ENCODE measurements at regions not wholly inside any gene's neighbourhood (a gene's known extent, or its start where the extent isn't known, plus 50 kb on each side); places are given as distances from the start of the nearest gene placed in this dataset.

DNA sequence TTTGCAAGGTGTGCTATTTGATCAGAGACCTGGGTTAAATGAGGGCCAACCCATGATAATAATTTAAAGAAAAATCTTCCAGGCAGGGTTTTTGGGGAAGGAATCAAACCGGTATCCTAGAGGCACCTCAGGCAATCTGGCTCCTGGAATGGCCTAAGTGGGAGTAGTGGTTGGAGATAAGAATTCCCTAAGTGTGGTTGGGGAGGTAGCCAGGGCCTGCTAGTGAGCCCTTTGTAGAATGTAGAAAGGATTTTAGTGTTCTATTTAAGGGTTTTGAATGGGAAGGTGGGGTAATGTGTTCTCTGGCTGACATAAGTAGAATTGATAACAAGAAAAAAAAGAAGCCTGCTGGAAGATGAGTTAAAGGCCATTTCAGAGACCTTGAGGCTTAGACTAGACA is 422.2 kb downstream of the XIRP2 start:
- DNase-seq (ENCODE audit: missing footprints) (no peak), ATAC-seq (peak; percentile 72)
- intact Hi-C loops (cut with DNase I): loop anchor here (2.0 kb wide), 1 partner anchor 18 kb away; the partner anchor contains the start of gene B3GALT1
